Naive thymus-derived CD4-positive, alpha-beta T cell (primary cell): ENCODE measurements at regions not wholly inside any gene's neighbourhood (a gene's known extent, or its start where the extent isn't known, plus 50 kb on each side); places are given as distances from the start of the nearest gene placed in this dataset.

Experiments used
- ATAC-seq: fragments of 150-1000 bp; cut with Tn5 transposase; 2 replicates; pipeline ENCODE4 v1.10.0; 2021; ENCODE audit warnings: mild to moderate bottlenecking, moderate library complexity
- CTCF ChIA-PET: fragments of 350-600 bp; sonication (Branson Sonifier 250); formaldehyde crosslinking; loops from one replicate; lab custom pipeline; 2021; ENCODE audit warnings: antibody characterized with exemption; lab: Charles Lee
- POLR2A ChIA-PET: fragments of 350-600 bp; sonication (Branson Sonifier 250); formaldehyde crosslinking; loops from one replicate; lab custom pipeline; 2021; ENCODE audit warnings: antibody characterized with exemption, inconsistent platforms; lab: Charles Lee
- DNase-seq, 9 donors: peaks; one replicate each; pipeline versions ENCODE4 v3.0.0 to v3.0.0-alpha.2; 2020 to 2022; ENCODE audit warnings: mixed read lengths in 1 of 9
- H3K27ac ChIP-seq: one replicate; pipeline ENCODE4 v1.7.0; 2013; ENCODE audit warnings: mild to moderate bottlenecking, low read depth, low read length, moderate library complexity
- H3K27me3 ChIP-seq, 2 donors: one replicate each; pipeline ENCODE4 v1.7.0; 2013; ENCODE audit warnings: low read length in 2 of 2, mild to moderate bottlenecking in 2 of 2, moderate library complexity in 2 of 2; ENCODE audit not compliant: control insufficient read depth in 2 of 2, insufficient read depth in 2 of 2
- H3K36me3 ChIP-seq, 3 experiments: 1 replicate in 2 of 3; 2 replicates in 1 of 3; pipeline ENCODE4 v1.7.0; 2013; ENCODE audit warnings: low read length in 3 of 3, mild to moderate bottlenecking in 3 of 3, moderate library complexity in 1 of 3; ENCODE audit not compliant: insufficient read depth in 3 of 3, control insufficient read depth in 2 of 3
- H3K4me1 ChIP-seq, 2 donors: one replicate each; pipeline ENCODE4 v1.7.0; 2013; ENCODE audit warnings: low read length in 2 of 2, mild to moderate bottlenecking in 2 of 2, moderate library complexity in 1 of 2; ENCODE audit not compliant: control insufficient read depth in 2 of 2, insufficient read depth in 2 of 2
- H3K4me3 ChIP-seq: 2 replicates; pipeline ENCODE4 v1.7.0; 2013; ENCODE audit warnings: mild to moderate bottlenecking, low read length
- H3K9me3 ChIP-seq, 3 experiments: 1 replicate in 2 of 3; 2 replicates in 1 of 3; pipeline ENCODE4 v1.7.0; 2013; ENCODE audit warnings: low read length in 3 of 3; ENCODE audit not compliant: control insufficient read depth in 2 of 3
- H3K27ac Mint-ChIP-seq, 9 donors: one replicate each; pipeline ENCODE4 v1.8.0; 2020 to 2022; ENCODE audit warnings: mixed read lengths in 9 of 9, mild to moderate bottlenecking in 8 of 9, moderate library complexity in 5 of 9, inconsistent platforms in 2 of 9
- H3K27me3 Mint-ChIP-seq, 5 donors: one replicate each; pipeline ENCODE4 v1.8.0; 2021 to 2022; ENCODE audit warnings: mixed read lengths in 5 of 5, mild to moderate bottlenecking in 1 of 5
- H3K36me3 Mint-ChIP-seq, 5 donors: one replicate each; pipeline ENCODE4 v1.8.0; 2020 to 2022; ENCODE audit warnings: mixed read lengths in 5 of 5, mild to moderate bottlenecking in 3 of 5, inconsistent platforms in 1 of 5
- H3K4me1 Mint-ChIP-seq, 7 donors: one replicate each; pipeline ENCODE4 v1.8.0; 2020 to 2022; ENCODE audit warnings: mixed read lengths in 7 of 7, mild to moderate bottlenecking in 3 of 7, inconsistent platforms in 1 of 7
- H3K4me3 Mint-ChIP-seq, 10 donors: one replicate each; pipeline ENCODE4 v1.8.0; 2020 to 2022; ENCODE audit warnings: mild to moderate bottlenecking in 10 of 10, mixed read lengths in 10 of 10, moderate library complexity in 6 of 10, inconsistent platforms in 2 of 10
- H3K9me3 Mint-ChIP-seq, 11 donors: one replicate each; pipeline ENCODE4 v1.8.0; 2020 to 2022; ENCODE audit warnings: mixed read lengths in 11 of 11, mild to moderate bottlenecking in 4 of 11, inconsistent platforms in 1 of 11, moderate library complexity in 1 of 11
- intact Hi-C, 2 donors: fragments of 100-400 bp; cut with micrococcal nuclease; formaldehyde crosslinking; loops; one replicate each; pipeline ENCODE4 v1.15.1; 2023

DNA sequence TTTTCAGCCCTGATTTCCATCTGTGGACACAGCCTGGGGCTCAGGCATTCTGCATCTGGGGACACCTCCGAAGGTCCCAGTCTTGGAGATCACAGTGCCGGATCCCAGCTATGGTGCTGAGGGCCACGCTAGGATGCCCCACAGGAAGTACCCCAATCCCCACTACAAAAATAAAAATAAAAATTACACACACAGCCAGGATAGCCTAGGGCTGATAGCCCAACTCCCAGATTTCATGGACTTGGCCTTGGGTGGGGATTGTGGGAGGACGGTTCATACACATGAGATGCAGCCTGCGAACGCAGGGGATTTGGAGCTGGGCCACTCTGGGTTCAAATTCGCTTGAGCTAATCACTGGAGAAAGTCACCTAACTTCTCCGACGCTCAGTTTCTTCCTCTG, 237.7 kb downstream of the BUD13 start:
- Mint-ChIP-seq H3K36me3 (no peaks in the 10 kb centered on the region), H3K9me3 (peaks cover 0 to 14% (median 5%) of the 10 kb centered on the region in 11 donors), H3K27me3 (peaks cover 13 to 59% (median 46%) of the 10 kb centered on the region in 5 donors), H3K4me1 (no peaks in the 10 kb centered on the region), H3K27ac (peak overlapping the region in 1 of 9 donors; percentile 11), H3K4me3 (no peak overlapping the region)
- DNase-seq, result no peak
- H3K27ac ChIP-seq, result no peak overlapping the region
- no peak for ATAC-seq
- H3K36me3 ChIP-seq, result no peaks in the 10 kb centered on the region
- ChIA-PET CTCF (no interaction called here), POLR2A (no interaction called here)
- intact Hi-C loops, result no loop called here
- no peak overlapping the region for H3K4me3 ChIP-seq
- no peaks in the 10 kb centered on the region for H3K4me1 ChIP-seq
- no peaks in the 10 kb centered on the region for H3K9me3 ChIP-seq
- H3K27me3 ChIP-seq, result no peaks in the 10 kb centered on the region

DNA sequence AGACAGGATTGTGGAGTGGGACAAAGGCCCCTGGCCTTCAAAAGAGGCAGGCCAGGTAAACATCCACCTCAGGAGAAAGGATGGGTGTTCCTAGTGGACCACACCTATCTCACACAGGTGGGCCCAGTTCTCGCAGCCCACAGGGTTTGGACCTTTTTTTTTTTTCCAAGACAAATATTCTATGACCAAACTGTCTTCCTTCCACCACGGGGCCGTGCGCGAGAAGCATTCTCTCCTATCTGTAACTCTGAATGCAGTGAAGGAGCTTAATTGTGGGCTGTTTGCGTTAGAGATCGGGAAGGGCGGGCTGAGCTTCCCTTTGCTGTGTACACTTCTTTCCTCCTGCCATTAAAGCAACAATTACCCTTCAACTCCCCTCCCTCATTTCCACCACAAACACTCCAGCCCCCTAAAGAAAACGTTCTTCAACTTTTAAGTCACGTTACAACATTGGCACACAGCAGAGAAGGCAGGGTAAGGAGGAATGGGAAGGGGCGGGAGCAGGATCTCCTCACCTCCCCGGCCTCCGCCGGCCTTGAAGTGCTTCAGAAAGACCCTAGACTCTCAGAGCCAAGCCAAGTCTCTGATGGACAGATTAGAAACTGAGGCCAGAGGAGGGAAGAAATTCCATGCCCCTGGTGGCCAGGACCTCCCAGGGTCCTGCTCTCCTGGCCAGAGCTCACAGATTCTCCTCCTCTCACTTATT, 238.4 kb downstream of the BUD13 start:
- ATAC-seq, result no peak
- Histone ChIP-seq H3K27ac (no peak overlapping the region), H3K27me3 (no peaks in the 10 kb centered on the region), H3K9me3 (no peaks in the 10 kb centered on the region), H3K4me3 (no peak overlapping the region), H3K4me1 (no peaks in the 10 kb centered on the region), H3K36me3 (no peaks in the 10 kb centered on the region)
- H3K4me1 Mint-ChIP-seq, result no peaks in the 10 kb centered on the region
- CTCF ChIA-PET, result no interaction called here
- no peak for DNase-seq
- POLR2A ChIA-PET, result no interaction called here
- peaks cover 0 to 14% (median 4%) of the 10 kb centered on the region in 11 donors for H3K9me3 Mint-ChIP-seq
- peaks cover 14 to 54% (median 44%) of the 10 kb centered on the region in 5 donors for H3K27me3 Mint-ChIP-seq
- no peak overlapping the region for H3K27ac Mint-ChIP-seq
- intact Hi-C loops, result no loop called here
- no peak overlapping the region for H3K4me3 Mint-ChIP-seq
- no peaks in the 10 kb centered on the region for H3K36me3 Mint-ChIP-seq

DNA sequence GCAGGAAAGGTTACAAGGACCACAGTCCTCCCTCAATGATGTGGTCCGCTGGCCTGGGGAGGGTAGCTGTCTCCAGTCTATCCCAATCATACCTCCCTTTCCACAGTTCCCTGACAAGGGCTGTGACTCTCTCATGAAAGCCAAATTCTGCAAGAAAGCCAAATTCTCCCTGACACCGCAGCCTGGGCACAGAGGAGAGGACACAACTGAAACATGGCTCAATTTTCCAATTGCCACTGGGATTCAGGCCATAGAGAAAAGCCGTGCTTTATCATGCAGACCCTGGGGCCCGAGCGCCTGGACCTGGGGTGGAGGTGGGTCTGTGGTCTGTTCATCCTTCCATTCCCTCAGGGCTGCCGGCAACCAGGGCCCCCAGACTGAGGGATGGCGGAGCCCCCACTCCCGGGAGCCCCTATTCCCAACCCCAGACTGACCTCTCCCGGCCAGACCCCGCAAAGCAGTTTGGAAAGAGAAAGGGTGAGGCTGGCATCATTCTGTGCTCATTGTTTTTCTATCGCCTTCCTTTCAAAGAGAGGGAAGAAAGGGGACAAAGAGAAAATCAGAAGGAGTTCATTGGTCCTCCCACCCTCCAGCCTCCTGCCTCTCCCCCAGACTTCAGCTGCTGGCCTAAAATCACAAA, 239.5 kb downstream of the BUD13 start:
- no peaks in the 10 kb centered on the region for H3K27me3 ChIP-seq
- no peak for ATAC-seq
- H3K36me3 Mint-ChIP-seq, result no peaks in the 10 kb centered on the region
- no peak overlapping the region for H3K4me3 Mint-ChIP-seq
- CTCF ChIA-PET, result no interaction called here
- POLR2A ChIA-PET, result no interaction called here
- no peak overlapping the region for H3K27ac ChIP-seq
- intact Hi-C loops, result no loop called here
- H3K4me1 Mint-ChIP-seq, result no peaks in the 10 kb centered on the region
- H3K27me3 Mint-ChIP-seq, result peaks cover 15 to 55% (median 46%) of the 10 kb centered on the region in 5 donors
- H3K4me1 ChIP-seq, result no peaks in the 10 kb centered on the region
- no peak overlapping the region for H3K4me3 ChIP-seq
- no peak for DNase-seq
- no peaks in the 10 kb centered on the region for H3K9me3 ChIP-seq
- no peaks in the 10 kb centered on the region for H3K36me3 ChIP-seq
- H3K9me3 Mint-ChIP-seq, result peaks cover 0 to 14% (median 5%) of the 10 kb centered on the region in 11 donors
- no peak overlapping the region for H3K27ac Mint-ChIP-seq

- CTCF ChIA-PET, result no interaction called here
- H3K4me1 Mint-ChIP-seq, result no peaks in the 10 kb centered on the region
Observed at GRCh38 chr11:116532066-116532465, 240.7 kb downstream of the BUD13 start.

GRCh38 chr11:116530705-116531104, 242.1 kb downstream of the BUD13 start:
- Mint-ChIP-seq H3K27me3 (peaks cover 13 to 51% (median 41%) of the 10 kb centered on the region in 5 donors), H3K36me3 (no peaks in the 10 kb centered on the region), H3K9me3 (peaks cover 0 to 14% (median 5%) of the 10 kb centered on the region in 11 donors), H3K27ac (no peak overlapping the region), H3K4me1 (no peaks in the 10 kb centered on the region), H3K4me3 (no peak overlapping the region)
- no peak for DNase-seq
- Histone ChIP-seq H3K9me3 (no peaks in the 10 kb centered on the region), H3K27me3 (no peaks in the 10 kb centered on the region), H3K36me3 (no peaks in the 10 kb centered on the region), H3K27ac (no peak overlapping the region), H3K4me3 (no peak overlapping the region), H3K4me1 (no peaks in the 10 kb centered on the region)
- intact Hi-C loops, result no loop called here
- ChIA-PET POLR2A (no interaction called here), CTCF (no interaction called here)
- ATAC-seq, result no peak

More at GRCh38 chr11:116532066-116532465, 240.7 kb downstream of the BUD13 start:
- Mint-ChIP-seq H3K9me3 (peaks cover 0 to 14% (median 5%) of the 10 kb centered on the region in 11 donors), H3K36me3 (no peaks in the 10 kb centered on the region), H3K4me3 (no peak overlapping the region), H3K27me3 (peaks cover 13 to 58% (median 46%) of the 10 kb centered on the region in 5 donors), H3K27ac (no peak overlapping the region)
- Histone ChIP-seq H3K27me3 (no peaks in the 10 kb centered on the region), H3K27ac (no peak overlapping the region), H3K4me3 (no peak overlapping the region), H3K9me3 (no peaks in the 10 kb centered on the region), H3K36me3 (no peaks in the 10 kb centered on the region), H3K4me1 (no peaks in the 10 kb centered on the region)
- intact Hi-C loops, result no loop called here
- no peak for DNase-seq
- POLR2A ChIA-PET, result no interaction called here
- ATAC-seq, result no peak

DNA sequence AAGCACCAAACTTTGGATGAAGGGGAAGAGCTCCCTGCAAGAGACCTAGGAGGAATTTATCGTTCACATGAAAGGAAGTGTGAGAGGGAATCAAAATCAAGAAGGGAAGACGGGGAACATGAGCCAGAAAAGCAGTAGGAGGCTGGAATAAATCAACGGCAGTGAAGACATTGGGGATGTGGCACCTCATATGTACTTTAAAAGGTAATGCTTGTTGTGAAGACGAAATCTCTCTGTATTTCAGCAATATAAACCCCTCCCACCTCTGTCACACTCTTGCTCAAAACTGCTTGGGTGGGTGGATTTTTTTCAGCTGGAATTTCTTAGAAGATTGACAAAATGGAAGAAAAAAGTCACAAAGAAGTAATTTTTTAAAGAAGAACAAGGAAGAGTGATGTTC, 243.5 kb downstream of the BUD13 start:
- DNase-seq (no peak), ATAC-seq (no peak)
- no peak overlapping the region for H3K4me3 Mint-ChIP-seq
- Histone ChIP-seq H3K27me3 (no peaks in the 10 kb centered on the region), H3K36me3 (no peaks in the 10 kb centered on the region), H3K27ac (no peak overlapping the region), H3K4me1 (no peaks in the 10 kb centered on the region), H3K9me3 (no peaks in the 10 kb centered on the region), H3K4me3 (no peak overlapping the region)
- H3K27ac Mint-ChIP-seq, result no peak overlapping the region
- no peaks in the 10 kb centered on the region for H3K4me1 Mint-ChIP-seq
- ChIA-PET CTCF (no interaction called here), POLR2A (no interaction called here)
- H3K27me3 Mint-ChIP-seq, result peaks cover 16 to 47% (median 35%) of the 10 kb centered on the region in 5 donors
- intact Hi-C loops, result no loop called here
- H3K9me3 Mint-ChIP-seq, result peaks cover 0 to 14% (median 5%) of the 10 kb centered on the region in 11 donors
- no peaks in the 10 kb centered on the region for H3K36me3 Mint-ChIP-seq
